H1 (cell line): ENCODE measurements at regions not wholly inside any gene's neighbourhood (a gene's known extent, or its start where the extent isn't known, plus 50 kb on each side); places are given as distances from the start of the nearest gene placed in this dataset.

Experiments
- CTCF ChIA-PET: fragments of 300-600 bp; sonication (Branson Sonifier 250); formaldehyde crosslinking; loops from one replicate; lab custom pipeline; 2021; ENCODE audit not compliant: partially characterized antibody; lab: Charles Lee
- POLR2A ChIA-PET: fragments of 300-600 bp; sonication (Branson Sonifier 250); formaldehyde crosslinking; loops from one replicate; lab custom pipeline; 2021; ENCODE audit warnings: inconsistent platforms; ENCODE audit not compliant: partially characterized antibody; lab: Charles Lee
- DNase-seq, 2 experiments: peaks; one replicate each; pipeline versions ENCODE4 v3.0.0 to v3.0.0-alpha.2; 2010 to 2022; ENCODE audit warnings: low spot score in 2 of 2, low read depth in 1 of 2, mixed read lengths in 1 of 2
- FAIRE-seq: peaks from 2 replicates; lab custom pipeline; 2011; peaks lifted over from hg19 to GRCh38; lab: Jason Lieb, UNC
- H2AFZ ChIP-seq: 2 replicates; pipeline ENCODE4 v1.8.1; 2012; ENCODE audit warnings: low read length, inconsistent platforms
- H2AK5ac ChIP-seq: 2 replicates; pipeline ENCODE4 v1.6.1; 2013; ENCODE audit warnings: low read depth, low read length
- H2BK120ac ChIP-seq: replicated peaks from 2 replicates; pipeline ENCODE3; 2013; ENCODE audit warnings: low read depth, low read length, inconsistent platforms
- H2BK12ac ChIP-seq: 2 replicates; pipeline ENCODE4 v1.6.1; 2013; ENCODE audit warnings: low read depth, low read length
- H2BK15ac ChIP-seq: 2 replicates; pipeline ENCODE4 v1.6.1; 2013; ENCODE audit warnings: low read length
- H2BK20ac ChIP-seq: 2 replicates; pipeline ENCODE4 v1.6.1; 2013; ENCODE audit warnings: low read length
- H2BK5ac ChIP-seq: 2 replicates; pipeline ENCODE4 v1.6.1; 2013; ENCODE audit warnings: low read depth, low read length
- H3K14ac ChIP-seq: 2 replicates; pipeline ENCODE4 v1.6.1; 2013; ENCODE audit warnings: inconsistent platforms; ENCODE audit not compliant: insufficient read length
- H3K18ac ChIP-seq: 2 replicates; pipeline ENCODE4 v1.6.1; 2013; ENCODE audit warnings: low read length; ENCODE audit errors: extremely low read depth
- H3K23ac ChIP-seq: 2 replicates; pipeline ENCODE4 v1.6.1; 2013; ENCODE audit warnings: inconsistent platforms; ENCODE audit not compliant: insufficient read length
- H3K23me2 ChIP-seq: 2 replicates; pipeline ENCODE4 v1.6.1; 2013; ENCODE audit warnings: low read depth, low read length
- H3K27ac ChIP-seq: 2 replicates; pipeline ENCODE4 v1.6.1; 2011; ENCODE audit warnings: low read depth, low read length, inconsistent platforms
- H3K27me3 ChIP-seq, 4 experiments: replicated peaks in 1 of 4; 1 replicate in 1 of 4; 2 replicates in 3 of 4; pipeline versions ENCODE4 v1.6.1 to v1.8.1; 2011 to 2013; ENCODE audit warnings: low read length in 3 of 4, mild to moderate bottlenecking in 3 of 4, inconsistent platforms in 2 of 4, mixed read lengths in 2 of 4, moderate library complexity in 1 of 4; ENCODE audit not compliant: control insufficient read depth in 3 of 4, insufficient read depth in 3 of 4; ENCODE audit errors: extremely low read depth in 1 of 4
- H3K36me3 ChIP-seq, 4 experiments: 2 replicates each; pipeline versions ENCODE4 v1.6.1 to v1.8.1; 2011 to 2013; ENCODE audit warnings: mild to moderate bottlenecking in 4 of 4, low read length in 3 of 4, moderate library complexity in 2 of 4, control low read depth in 1 of 4, inconsistent platforms in 1 of 4; ENCODE audit not compliant: insufficient read depth in 4 of 4, control insufficient read depth in 2 of 4
- H3K4ac ChIP-seq: replicated peaks from 2 replicates; pipeline ENCODE3; 2013; ENCODE audit warnings: low read length, low read depth, mixed read lengths, inconsistent platforms; ENCODE audit not compliant: insufficient read length
- H3K4me1 ChIP-seq, 4 experiments: replicated peaks in 1 of 4; 1 replicate in 1 of 4; 2 replicates in 3 of 4; pipeline versions ENCODE4 v1.6.1 to v1.8.1; 2011 to 2013; ENCODE audit warnings: low read length in 3 of 4, inconsistent platforms in 2 of 4, mixed read lengths in 1 of 4; ENCODE audit not compliant: insufficient read depth in 4 of 4, control insufficient read depth in 3 of 4
- H3K4me2 ChIP-seq, 2 experiments: 2 replicates each; pipeline versions ENCODE4 v1.6.1 to v1.8.1; 2011 to 2013; ENCODE audit warnings: low read depth in 2 of 2, low read length in 2 of 2, control low read depth in 1 of 2, inconsistent platforms in 1 of 2, mild to moderate bottlenecking in 1 of 2; ENCODE audit not compliant: insufficient read depth in 1 of 2
- H3K4me3 ChIP-seq, 4 experiments: fragments of 200-600, 300-600 bp in 1 of 4; sonication (generic), shearing (Covaris generic), sonication (Bioruptor Twin) in 1 of 4; 2 replicates each; pipeline versions ENCODE4 v1.5.1 to v1.8.1; 2011 to 2016; ENCODE audit warnings: low read length in 4 of 4, low read depth in 3 of 4, control low read depth in 2 of 4, inconsistent platforms in 2 of 4, mild to moderate bottlenecking in 2 of 4, mixed read lengths in 1 of 4, moderate library complexity in 1 of 4; ENCODE audit not compliant: insufficient read depth in 2 of 4; ENCODE audit errors: extremely low read depth in 1 of 4
- H3K56ac ChIP-seq: replicated peaks from 2 replicates; pipeline ENCODE3; 2013; ENCODE audit warnings: low read depth, mild to moderate bottlenecking, mixed read lengths, low read length, inconsistent platforms; ENCODE audit not compliant: insufficient read length
- H3K79me1 ChIP-seq: 2 replicates; pipeline ENCODE4 v1.6.1; 2013; ENCODE audit warnings: low read depth, low read length, control low read depth
- H3K79me2 ChIP-seq, 2 experiments: 2 replicates each; pipeline versions ENCODE4 v1.6.1 to v1.8.1; 2012 to 2013; ENCODE audit warnings: low read length in 2 of 2, mild to moderate bottlenecking in 2 of 2, inconsistent platforms in 1 of 2; ENCODE audit not compliant: insufficient read depth in 2 of 2, control insufficient read depth in 1 of 2
- H3K9ac ChIP-seq, 4 experiments: replicated peaks in 1 of 4; 1 replicate in 1 of 4; 2 replicates in 3 of 4; pipeline versions ENCODE4 v1.6.1 to v1.8.1; 2011 to 2013; ENCODE audit warnings: low read depth in 3 of 4, low read length in 3 of 4, control low read depth in 2 of 4, mild to moderate bottlenecking in 2 of 4, moderate library complexity in 2 of 4, inconsistent platforms in 1 of 4; ENCODE audit errors: extremely low read depth in 1 of 4
- H3K9me3 ChIP-seq, 2 experiments: 2 replicates each; pipeline versions ENCODE4 v1.6.1 to v1.8.1; 2012 to 2013; ENCODE audit warnings: mild to moderate bottlenecking in 2 of 2, moderate library complexity in 2 of 2, control low read depth in 1 of 2, inconsistent platforms in 1 of 2, low read depth in 1 of 2, low read length in 1 of 2, mixed read lengths in 1 of 2; ENCODE audit not compliant: insufficient read depth in 2 of 2
- H4K20me1 ChIP-seq, 2 experiments: replicated peaks in 1 of 2; 2 replicates each; pipeline versions ENCODE3 to v1.8.1; 2011 to 2013; ENCODE audit warnings: inconsistent platforms in 2 of 2, low read length in 2 of 2, mild to moderate bottlenecking in 1 of 2; ENCODE audit not compliant: insufficient read depth in 2 of 2, control insufficient read depth in 1 of 2
- H4K5ac ChIP-seq: 2 replicates; pipeline ENCODE4 v1.6.1; 2013; ENCODE audit warnings: low read length, low read depth, mixed read lengths, inconsistent platforms; ENCODE audit not compliant: insufficient read length
- H4K8ac ChIP-seq: 2 replicates; pipeline ENCODE4 v1.8.0; 2013; ENCODE audit warnings: mild to moderate bottlenecking, moderate library complexity, low read length, inconsistent platforms; ENCODE audit not compliant: insufficient read depth; ENCODE audit errors: extremely low read depth
- H4K91ac ChIP-seq: replicated peaks from 2 replicates; pipeline ENCODE3; 2013; ENCODE audit warnings: low read length, mixed read lengths, inconsistent platforms; ENCODE audit not compliant: insufficient read length
- CREB1 ChIP-seq: IDR thresholded peaks from 2 replicates; pipeline ENCODE4 v1.6.1; 2012; ENCODE audit warnings: inconsistent platforms
- CTBP2 ChIP-seq: IDR thresholded peaks from 2 replicates; pipeline ENCODE4 v1.7.0; 2011; ENCODE audit warnings: borderline replicate concordance, mild to moderate bottlenecking, moderate library complexity, mixed read lengths, low read length; ENCODE audit not compliant: insufficient read depth, insufficient read length
- RFX5 ChIP-seq: IDR thresholded peaks from 2 replicates; pipeline ENCODE4 v1.6.1; 2011; ENCODE audit warnings: low read depth, low read length, improper control_type of control experiment, borderline replicate concordance
- SP1 ChIP-seq: IDR thresholded peaks from 2 replicates; pipeline ENCODE4 v1.6.1; 2011; ENCODE audit warnings: low read depth, low read length
- TBP ChIP-seq: IDR thresholded peaks from 2 replicates; pipeline ENCODE4 v1.6.1; 2011; ENCODE audit warnings: low read depth, low read length, improper control_type of control experiment
- TCF12 ChIP-seq: IDR thresholded peaks from 2 replicates; pipeline ENCODE4 v1.6.1; 2011; ENCODE audit warnings: low read depth, mild to moderate bottlenecking, low read length
- WGBS, 2 experiments: shearing (Covaris generic) in 1 of 2; methylation state at CpG; one replicate each; pipeline versions ENCODE4 v1.1.6 to v1.1.7; 2013 to 2015; ENCODE audit warnings: low lambda C conversion rate in 2 of 2, mixed read lengths in 2 of 2, inconsistent platforms in 1 of 2, low coverage in 1 of 2, missing lambda C conversion rate in 1 of 2; ENCODE audit not compliant: insufficient replicate concordance in 2 of 2, insufficient coverage in 1 of 2, insufficient read length in 1 of 2; ENCODE audit errors: extremely low coverage in 1 of 2, missing lambda C conversion rate in 1 of 2; 5-methylcytosine and 5-hydroxymethylcytosine counted together

DNA sequence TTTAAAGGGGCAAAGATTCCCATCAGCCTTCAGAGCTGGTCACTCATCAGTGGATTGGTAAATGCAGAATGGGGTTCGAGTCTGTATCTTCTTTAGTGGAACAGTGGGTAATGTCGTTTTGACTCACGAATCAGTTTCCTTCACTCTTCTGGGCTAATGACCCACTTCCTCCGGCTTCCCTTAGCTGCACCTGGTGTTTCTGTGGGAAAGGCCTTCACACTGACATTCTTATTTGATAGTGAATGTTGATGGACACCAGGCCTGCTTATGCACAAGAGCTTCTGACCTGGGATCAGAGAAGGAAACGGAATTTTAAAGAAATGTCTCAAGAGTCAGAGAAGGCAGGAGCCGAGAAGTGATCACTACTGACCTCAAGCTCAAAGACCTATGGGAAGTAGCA is 272.0 kb upstream of the SULF2 start:
- H3K23me2 ChIP-seq, result no peaks in the 10 kb centered on the region
- 80% methylated on average over 6 of the region's 6 CpGs; no CpG with 5 or more reads in 1 of the 2 experiments for WGBS, 2 experiments
- no peak overlapping the region for H3K56ac ChIP-seq
- FAIRE-seq (no peak), DNase-seq (no peak)
- no peak overlapping the region for H2BK15ac ChIP-seq
- no peak for TF ChIP-seq CREB1
- TF ChIP-seq CTBP2, result no peak
- TF ChIP-seq TCF12, result no peak
- TF ChIP-seq SP1, result no peak
- no peak for TF ChIP-seq TBP
- no peak for TF ChIP-seq RFX5
- H3K79me2 ChIP-seq, result no peaks in the 10 kb centered on the region
- H3K23ac ChIP-seq, result no peak overlapping the region
- no peak overlapping the region for H2BK120ac ChIP-seq
- H3K4me2 ChIP-seq, result no peak overlapping the region
- ChIA-PET CTCF (interaction anchor here (1.2 kb wide), 1 partner anchor 12 kb away, joined by 3 read pairs; no protein-coding TSS in a partner anchor), POLR2A (no interaction called here)
- no peak overlapping the region for H4K5ac ChIP-seq
- no peaks in the 10 kb centered on the region for H4K20me1 ChIP-seq
- no peak overlapping the region for H3K4me3 ChIP-seq
- peaks cover 0 to 3% (median 0%) of the 10 kb centered on the region in 4 experiments; a peak in 1 of 8 replicates for H3K36me3 ChIP-seq
- no peak overlapping the region for H3K9ac ChIP-seq
- no peak overlapping the region for H2BK5ac ChIP-seq
- no peak overlapping the region for H3K27ac ChIP-seq
- no peak overlapping the region for H2AK5ac ChIP-seq
- H3K18ac ChIP-seq, result no peak overlapping the region
- no peaks in the 10 kb centered on the region for H3K79me1 ChIP-seq
- no peak overlapping the region for H2AFZ ChIP-seq
- H3K27me3 ChIP-seq, result no peaks in the 10 kb centered on the region
- H3K4me1 ChIP-seq, result no peaks in the 10 kb centered on the region
- H2BK12ac ChIP-seq, result no peak overlapping the region
- no peak overlapping the region for H2BK20ac ChIP-seq
- H3K9me3 ChIP-seq, result peaks cover 15 to 27% of the 10 kb centered on the region in 2 experiments
- H4K91ac ChIP-seq, result no peak overlapping the region
- no peak overlapping the region for H4K8ac ChIP-seq
- H3K14ac ChIP-seq, result no peak overlapping the region
- H3K4ac ChIP-seq, result no peak overlapping the region
